HG03097 (cell line): ENCODE measurements at regions not wholly inside any gene's neighbourhood (a gene's known extent, or its start where the extent isn't known, plus 50 kb on each side); places are given as distances from the start of the nearest gene placed in this dataset.
"Not testable (repeated sequence)": the region's sequence is repeated elsewhere in the genome, so short reads cannot be mapped to it uniquely, and the experiment has no call there.

ENCODE experiments used
- ATAC-seq: cut with Tn5 transposase; IDR thresholded peaks from one replicate; pipeline ENCODE4 v1.9.1; 2021; ENCODE audit not compliant: unreplicated experiment, low FRiP score

- peak; percentile 61 for ATAC-seq
Measured at GRCh38 chr13:68550330-68550729, 1320.2 kb upstream of the PCDH9 start.

GRCh38 chr13:68540244-68540643 lies 1310.1 kb upstream of the PCDH9 start:
- ATAC-seq = no peak

DNA sequence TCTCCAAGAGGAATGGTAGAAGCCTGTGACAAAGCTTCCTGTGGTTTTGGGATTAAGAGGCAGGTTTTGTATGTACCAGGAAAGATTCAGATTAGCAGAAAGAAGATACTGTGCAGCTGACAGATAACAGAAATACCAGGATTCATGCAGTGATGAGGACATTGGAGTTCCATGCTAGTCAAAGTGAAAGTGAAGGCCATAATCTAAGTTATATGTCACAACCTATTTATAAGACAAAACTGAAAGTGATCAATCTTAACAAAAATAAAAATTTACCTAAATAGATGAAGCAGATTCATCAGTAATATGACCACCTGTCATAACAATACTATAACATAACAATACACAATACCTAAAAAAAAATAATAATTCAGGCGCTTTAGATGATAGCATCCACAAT lies 1305.2 kb upstream of the PCDH9 start:
- no peak for ATAC-seq

DNA sequence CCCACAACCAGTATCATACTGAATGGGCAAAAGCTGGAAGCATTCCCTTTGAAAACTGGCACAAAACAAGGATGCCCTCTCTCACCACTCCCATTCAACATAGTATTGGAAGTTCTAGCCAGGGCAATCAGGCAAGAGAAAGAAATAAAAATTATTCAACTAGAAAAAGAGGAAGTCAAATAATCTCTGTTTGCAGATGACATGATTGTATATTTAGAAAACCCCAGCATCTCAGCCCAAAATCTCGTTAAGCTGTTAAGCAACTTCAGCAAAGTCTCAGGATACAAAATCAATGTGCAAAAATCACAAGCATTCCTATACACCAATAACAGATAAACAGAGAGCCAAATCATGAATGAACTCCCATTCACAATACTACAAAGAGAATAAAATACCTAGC lies 1297.0 kb upstream of the PCDH9 start:
- ATAC-seq = not testable (repeated sequence)

- no peak for ATAC-seq
Measured at GRCh38 chr13:68523838-68524424, 1293.8 kb upstream of the PCDH9 start.

DNA sequence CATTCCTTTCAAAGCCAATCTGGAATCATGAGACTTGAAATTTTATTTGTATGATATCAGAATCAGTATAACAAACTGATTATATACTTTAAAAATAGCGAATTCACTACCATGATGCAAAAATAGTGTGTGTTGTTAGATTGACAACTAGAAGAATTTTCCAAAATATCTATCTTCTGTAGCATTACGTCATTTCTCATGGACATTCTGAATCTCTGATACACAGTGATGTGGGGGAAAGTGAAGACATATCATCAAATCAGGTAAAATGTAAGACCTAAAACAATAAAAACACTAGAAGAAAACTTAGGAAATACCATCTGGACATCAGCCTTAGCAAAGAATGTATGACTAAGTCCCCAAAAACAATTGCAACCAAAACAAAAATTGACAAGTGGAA lies 1292.0 kb upstream of the PCDH9 start:
- no peak for ATAC-seq

DNA sequence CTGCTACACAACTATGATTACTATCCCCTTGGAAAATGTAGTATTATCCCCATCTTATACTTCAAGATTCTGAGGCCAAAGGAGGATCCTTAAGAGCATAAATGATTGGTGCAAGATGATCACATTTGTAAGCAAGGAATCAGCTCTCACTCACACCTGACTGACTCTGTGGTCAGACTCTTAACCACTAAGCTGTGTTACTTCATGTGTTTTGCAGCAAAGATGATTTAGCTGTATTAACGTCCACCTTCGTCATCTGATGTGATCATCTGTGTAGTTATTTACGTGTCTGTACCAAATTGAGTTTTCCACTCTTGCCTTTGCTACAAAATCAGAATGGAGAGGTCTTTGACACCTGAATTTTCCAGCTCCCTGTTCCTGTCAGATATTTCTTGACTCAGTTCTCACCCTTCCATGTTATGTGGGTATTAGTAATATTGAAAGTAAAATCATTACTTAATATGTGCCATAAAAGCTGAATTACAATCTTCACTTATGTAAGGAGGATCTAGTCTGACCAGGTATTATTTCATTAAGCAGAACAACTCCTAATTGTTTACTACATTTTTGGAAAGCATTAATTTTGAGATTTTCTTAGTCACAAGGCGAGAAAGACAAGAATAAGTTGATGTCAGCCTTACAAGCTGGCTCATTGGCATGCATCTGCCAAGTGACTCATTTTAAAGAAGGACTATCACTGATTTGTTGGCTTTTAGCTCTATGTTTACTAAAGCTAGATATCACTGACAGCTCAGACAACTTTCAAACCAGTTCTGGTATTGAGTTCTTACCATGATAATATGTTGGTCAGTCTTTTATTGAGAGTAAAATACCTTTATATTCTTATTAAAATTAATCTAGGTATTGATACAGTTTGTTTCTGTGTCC lies 1279.8 kb upstream of the PCDH9 start:
- no peak for ATAC-seq

DNA sequence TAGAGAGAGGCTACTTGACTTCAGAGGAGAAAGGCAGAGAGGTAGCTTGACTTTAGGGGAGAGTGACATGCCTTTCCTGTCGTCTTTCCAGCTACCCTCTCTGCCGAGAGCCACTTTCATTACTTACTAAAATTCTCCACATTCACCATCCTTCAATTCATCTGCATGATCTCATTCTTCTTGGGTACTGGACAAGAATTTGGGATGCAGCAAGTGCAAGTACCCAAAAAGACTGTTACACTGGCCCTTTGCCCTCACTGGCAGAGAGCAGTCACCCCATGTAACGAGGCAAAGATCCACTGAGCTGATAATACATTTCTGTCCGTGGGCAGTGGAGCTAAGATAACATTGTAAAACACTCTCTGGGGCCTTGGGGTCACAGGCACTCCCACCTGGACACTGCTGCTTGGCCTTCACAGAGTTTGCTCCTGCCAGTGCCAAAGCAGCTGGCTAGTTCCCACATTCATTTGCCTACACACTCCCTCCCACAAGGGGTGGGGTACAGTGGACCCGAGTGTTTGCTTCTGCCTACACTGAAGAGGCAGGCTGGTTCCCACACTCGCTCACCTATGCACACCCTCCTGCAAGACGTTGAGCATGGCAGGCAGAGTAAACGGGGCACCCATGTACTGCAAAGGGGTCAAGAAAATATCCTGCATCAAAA lies 1276.9 kb upstream of the PCDH9 start:
- ATAC-seq = no peak

DNA sequence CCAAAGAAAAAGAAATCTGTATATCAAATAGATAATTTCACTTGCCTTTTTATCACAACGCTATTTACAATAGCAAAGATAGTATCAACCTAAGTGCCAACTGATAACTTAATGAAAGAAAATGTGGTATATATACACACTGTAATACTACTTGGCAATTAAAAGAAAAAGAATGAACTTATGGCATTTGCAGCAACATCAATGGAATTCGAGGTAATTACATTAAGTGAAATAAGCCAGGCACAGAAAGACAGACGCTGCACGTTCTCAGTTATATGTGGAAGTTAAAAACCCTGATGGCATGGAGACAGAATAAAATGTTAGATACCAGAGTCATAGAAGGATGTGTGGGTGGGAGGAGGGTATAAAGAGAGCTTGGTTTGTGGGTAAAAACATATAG lies 1260.5 kb upstream of the PCDH9 start:
- no peak for ATAC-seq

- ATAC-seq = no peak
Measured at GRCh38 chr13:68481130-68481529, 1251.0 kb upstream of the PCDH9 start.

- ATAC-seq = no peak
Measured at GRCh38 chr13:68473834-68474326, 1243.7 kb upstream of the PCDH9 start.

- no peak for ATAC-seq
Measured at GRCh38 chr13:68467160-68467559, 1237.0 kb upstream of the PCDH9 start.

- no peak for ATAC-seq
Measured at GRCh38 chr13:68440874-68441273, 1210.7 kb upstream of the PCDH9 start.

- no peak for ATAC-seq
Measured at GRCh38 chr13:68439817-68440216, 1209.7 kb upstream of the PCDH9 start.

DNA sequence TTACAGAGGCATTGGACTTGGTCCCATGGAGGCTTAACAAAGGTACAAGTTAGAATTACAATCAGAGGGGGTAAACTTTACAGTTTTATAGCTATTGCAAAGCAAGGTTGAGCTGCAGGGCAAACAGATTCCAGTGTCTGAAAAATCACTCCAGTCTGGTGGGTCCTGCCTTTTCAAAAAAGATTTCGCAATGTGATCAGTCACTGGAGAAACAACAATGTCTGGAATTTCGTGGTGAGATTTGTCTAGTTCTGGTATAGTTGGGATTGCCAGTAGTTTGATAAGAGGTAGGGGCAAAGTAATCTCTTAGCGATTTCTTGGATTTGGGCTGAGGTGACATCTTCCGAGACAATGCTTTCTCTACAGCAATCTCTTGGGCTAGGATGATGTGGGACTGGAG lies 1198.2 kb upstream of the PCDH9 start:
- no peak for ATAC-seq

- ATAC-seq = no peak
Measured at GRCh38 chr13:68417801-68418200, 1187.7 kb upstream of the PCDH9 start.

GRCh38 chr13:68410007-68410406 lies 1179.9 kb upstream of the PCDH9 start:
- no peak for ATAC-seq

GRCh38 chr13:68390987-68391386 lies 1160.9 kb upstream of the PCDH9 start:
- ATAC-seq = no peak

DNA sequence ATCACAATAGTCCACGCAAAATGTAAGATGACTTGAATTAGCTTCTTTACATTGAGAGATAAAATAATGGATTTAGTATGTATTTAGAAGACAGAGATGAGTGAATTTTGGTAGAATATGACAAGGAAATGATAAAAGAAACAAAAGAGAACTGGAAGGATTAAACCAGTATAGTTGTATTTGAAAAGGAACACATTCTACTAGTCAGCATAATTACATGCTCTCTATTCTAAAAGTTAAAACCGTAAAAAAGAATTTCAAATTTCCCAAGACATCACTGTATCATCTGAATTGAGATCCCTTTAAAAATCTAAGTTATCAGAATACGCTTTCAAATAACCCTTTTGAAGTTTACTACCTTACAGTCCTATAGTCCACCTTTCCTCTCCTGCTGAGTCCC lies 1156.7 kb upstream of the PCDH9 start:
- no peak for ATAC-seq

GRCh38 chr13:68380041-68380973 lies 1150.2 kb upstream of the PCDH9 start:
- ATAC-seq = no peak
